Large intestine (tissue), 3 donors: ENCODE measurements at regions not wholly inside any gene's neighbourhood (a gene's known extent, or its start where the extent isn't known, plus 50 kb on each side); places are given as distances from the start of the nearest gene placed in this dataset.

Experiments used
- DNase-seq, 2 donors: peaks; one replicate each; pipeline versions ENCODE4 v3.0.0 to v3.0.0-alpha.2; 2013
- H3K27ac ChIP-seq: one replicate; pipeline ENCODE4 v1.5.1; 2013; ENCODE audit warnings: low read length
- H3K27me3 ChIP-seq: 2 replicates; pipeline ENCODE4 v1.6.1; 2013; ENCODE audit warnings: low read length; ENCODE audit not compliant: control insufficient read depth, insufficient read depth
- H3K36me3 ChIP-seq: 2 replicates; pipeline ENCODE4 v1.6.1; 2013; ENCODE audit warnings: low read length; ENCODE audit not compliant: control insufficient read depth, insufficient read depth
- H3K4me1 ChIP-seq: one replicate; pipeline ENCODE4 v1.6.1; 2013; ENCODE audit warnings: low read length; ENCODE audit not compliant: control insufficient read depth, insufficient read depth
- H3K4me3 ChIP-seq: one replicate; pipeline ENCODE4 v1.5.1; 2013; ENCODE audit warnings: low read length
- H3K9me3 ChIP-seq: one replicate; pipeline ENCODE4 v1.6.1; 2013; ENCODE audit warnings: mild to moderate bottlenecking, low read depth, low read length, moderate library complexity; ENCODE audit not compliant: control insufficient read depth
- WGBS: methylation state at CpG from one replicate; pipeline ENCODE4 v1.1.5; 2013; ENCODE audit warnings: low lambda C conversion rate; ENCODE audit not compliant: insufficient coverage; 5-methylcytosine and 5-hydroxymethylcytosine counted together

DNA sequence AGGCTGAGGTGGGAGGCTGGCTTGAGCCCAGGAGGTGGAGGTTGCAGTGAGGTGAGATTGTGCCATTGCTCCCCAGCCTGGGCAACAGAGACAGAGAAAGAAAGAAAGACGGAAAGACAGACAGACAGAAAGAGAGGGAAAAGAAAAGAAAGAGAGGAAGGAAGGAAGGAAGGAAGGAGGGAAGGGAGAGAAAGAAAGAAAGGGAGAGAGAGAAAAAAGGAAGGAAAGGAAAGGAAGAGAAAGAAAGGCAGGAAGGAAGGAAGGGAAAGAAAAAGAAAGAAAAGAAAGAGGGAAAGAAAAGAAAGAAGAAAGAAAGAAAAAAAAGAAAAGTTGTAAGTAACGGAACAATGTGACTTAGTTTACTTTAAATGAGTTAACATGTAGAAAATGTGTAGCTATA is 260.7 kb upstream of the GRM7 start:
- WGBS = 84% methylated on average over 2 of the region's 2 CpGs
- Histone ChIP-seq H3K4me1 (no peaks in the 10 kb centered on the region), H3K36me3 (no peaks in the 10 kb centered on the region), H3K27me3 (no peaks in the 10 kb centered on the region), H3K27ac (no peak overlapping the region), H3K4me3 (no peak overlapping the region), H3K9me3 (no peaks in the 10 kb centered on the region)
- DNase-seq = no peak

DNA sequence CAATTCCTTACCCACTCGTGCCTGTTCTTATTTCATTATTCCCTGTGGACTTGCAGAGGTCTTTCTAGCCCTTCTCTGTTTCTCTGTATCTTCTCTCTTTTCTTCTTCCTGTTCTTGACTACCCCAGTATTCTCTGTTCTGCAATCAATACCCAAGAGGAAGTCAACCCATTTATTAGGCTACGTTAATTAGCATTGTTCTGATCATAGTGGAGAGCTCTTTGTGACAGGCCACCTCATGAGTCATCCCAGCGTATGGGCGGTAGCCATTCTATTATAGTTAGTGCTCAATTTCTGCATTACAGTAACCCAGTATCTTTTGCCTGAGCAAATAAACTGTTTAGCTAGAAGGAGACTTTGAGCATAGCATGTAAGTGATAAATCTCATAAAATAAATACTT is 259.5 kb upstream of the GRM7 start:
- WGBS = 67% methylated on average over 1 of the region's 4 CpGs
- Histone ChIP-seq H3K9me3 (no peaks in the 10 kb centered on the region), H3K27me3 (no peaks in the 10 kb centered on the region), H3K27ac (no peak overlapping the region), H3K36me3 (no peaks in the 10 kb centered on the region), H3K4me3 (no peak overlapping the region), H3K4me1 (no peaks in the 10 kb centered on the region)
- no peak for DNase-seq

DNA sequence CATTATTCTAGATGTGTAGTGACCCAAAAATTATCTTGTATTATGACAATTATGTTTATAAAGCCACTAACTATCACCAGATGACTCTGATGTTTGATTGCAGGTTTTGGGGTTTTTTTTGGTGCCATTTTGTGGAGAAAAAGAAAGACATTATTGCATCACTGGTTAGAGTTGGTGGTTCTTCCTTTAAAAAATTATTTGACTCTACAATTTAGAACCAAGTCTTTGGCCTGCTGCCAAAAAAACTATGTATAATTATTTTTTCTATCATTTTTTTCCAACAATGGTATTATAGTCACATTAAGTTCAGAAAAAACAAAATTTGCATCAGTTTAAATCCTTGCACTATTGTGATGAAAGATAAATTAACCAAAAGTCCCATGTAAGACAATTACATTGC is 258.6 kb upstream of the GRM7 start:
- Histone ChIP-seq H3K36me3 (no peaks in the 10 kb centered on the region), H3K27ac (no peak overlapping the region), H3K4me3 (no peak overlapping the region), H3K4me1 (no peaks in the 10 kb centered on the region), H3K9me3 (no peaks in the 10 kb centered on the region), H3K27me3 (no peaks in the 10 kb centered on the region)
- no peak for DNase-seq

DNA sequence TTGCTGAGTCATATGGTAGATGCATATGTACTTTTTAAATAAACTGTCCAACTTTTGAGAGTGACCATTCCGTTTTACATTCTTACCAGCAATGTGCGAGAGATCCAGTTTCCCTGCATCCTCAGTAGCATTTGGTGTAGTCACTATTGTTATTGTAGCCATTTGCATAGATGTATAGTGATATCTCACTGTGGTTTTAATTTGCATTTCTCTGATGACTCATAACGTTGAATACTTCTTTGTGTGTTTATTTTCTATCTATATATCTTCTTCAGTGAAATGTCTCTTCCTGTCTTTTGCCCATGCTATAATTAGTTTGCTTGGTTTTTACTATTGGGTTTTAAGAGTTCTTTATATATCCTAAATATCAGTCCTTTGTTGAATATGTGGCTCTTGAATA is 255.7 kb upstream of the GRM7 start:
- DNase-seq = no peak
- Histone ChIP-seq H3K27ac (no peak overlapping the region), H3K36me3 (no peaks in the 10 kb centered on the region), H3K4me3 (no peak overlapping the region), H3K27me3 (no peaks in the 10 kb centered on the region), H3K9me3 (no peaks in the 10 kb centered on the region), H3K4me1 (no peaks in the 10 kb centered on the region)
- 71% methylated on average over 1 of the region's 3 CpGs for WGBS

DNA sequence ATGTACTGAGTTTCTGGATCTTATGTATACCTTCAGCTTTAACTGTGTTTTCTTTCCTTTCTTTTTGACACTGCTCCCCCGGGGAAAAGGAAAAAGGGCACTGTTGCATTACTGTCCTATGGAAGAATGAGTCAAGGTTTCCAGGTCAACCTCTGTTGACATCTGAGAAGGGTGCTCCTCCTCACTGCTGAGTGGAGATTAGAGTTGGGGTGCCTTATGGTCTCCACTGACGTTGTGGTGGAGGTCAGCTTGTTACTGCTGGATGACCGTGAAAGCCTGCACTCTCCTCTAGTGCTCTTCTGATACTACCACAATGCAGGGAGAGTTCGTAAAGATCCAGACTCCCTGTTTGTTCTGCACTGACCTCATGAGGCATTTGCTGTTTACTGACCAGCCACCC is 252.1 kb upstream of the GRM7 start:
- Histone ChIP-seq H3K27me3 (no peaks in the 10 kb centered on the region), H3K9me3 (no peaks in the 10 kb centered on the region), H3K4me1 (no peaks in the 10 kb centered on the region), H3K27ac (no peak overlapping the region), H3K4me3 (no peak overlapping the region), H3K36me3 (no peaks in the 10 kb centered on the region)
- no peak for DNase-seq
- WGBS = no CpG with 5 or more reads among the region's 4 CpGs

DNA sequence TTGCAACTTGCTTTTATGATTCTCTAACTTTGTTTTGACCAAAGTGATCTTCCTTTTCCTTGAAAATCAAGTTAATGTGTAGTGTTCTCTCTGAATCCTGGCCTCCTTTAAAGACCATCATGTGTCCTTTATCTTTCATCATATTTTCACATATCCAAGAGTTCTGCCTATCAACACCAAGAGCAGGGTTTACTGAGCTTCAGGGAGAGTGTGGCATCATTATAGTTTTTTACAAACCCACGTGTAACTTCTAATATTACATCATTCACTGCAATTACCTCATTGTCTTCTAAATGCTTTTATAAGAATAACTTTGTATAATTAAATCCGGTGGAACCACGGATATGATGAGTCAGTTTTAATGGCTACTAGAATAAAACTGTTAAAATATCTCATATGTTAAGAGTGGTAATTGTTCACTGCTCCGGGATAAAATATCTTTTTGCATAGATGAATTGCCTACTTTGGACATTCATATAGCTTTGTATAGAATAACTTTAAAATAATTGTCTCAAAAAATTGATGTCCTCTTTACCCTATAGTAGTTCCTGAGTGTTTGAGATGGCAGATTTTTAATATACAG is 248.8 kb upstream of the GRM7 start:
- H3K9me3 ChIP-seq = no peaks in the 10 kb centered on the region
- DNase-seq = no peak
- H3K4me1 ChIP-seq = no peaks in the 10 kb centered on the region
- H3K36me3 ChIP-seq = no peaks in the 10 kb centered on the region
- H3K4me3 ChIP-seq = no peak overlapping the region
- 92% methylated on average over 2 of the region's 4 CpGs for WGBS
- no peak overlapping the region for H3K27ac ChIP-seq
- H3K27me3 ChIP-seq = no peaks in the 10 kb centered on the region

DNA sequence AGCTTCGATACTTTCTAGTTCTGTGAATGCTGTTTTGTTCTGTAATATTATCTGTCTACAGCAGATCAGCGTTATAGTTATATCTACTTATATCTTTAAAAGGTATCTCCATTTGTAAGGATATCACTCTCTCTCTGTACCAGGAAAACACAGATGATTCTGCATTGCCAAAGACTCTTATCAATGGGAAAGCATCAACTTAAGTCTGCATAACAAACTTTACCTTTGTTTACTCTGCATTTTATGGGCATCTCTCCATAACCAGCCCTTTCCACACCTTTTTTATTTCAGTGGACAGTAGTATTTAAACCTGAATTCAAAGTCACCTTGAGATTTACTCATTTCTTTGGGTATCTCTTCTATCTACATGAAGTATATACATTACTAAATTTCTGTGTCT is 238.7 kb upstream of the GRM7 start:
- no peak overlapping the region for H3K27ac ChIP-seq
- H3K27me3 ChIP-seq = no peaks in the 10 kb centered on the region
- WGBS = 40% methylated on average over 1 of the region's 2 CpGs
- H3K36me3 ChIP-seq = no peaks in the 10 kb centered on the region
- H3K9me3 ChIP-seq = no peaks in the 10 kb centered on the region
- no peak for DNase-seq
- no peaks in the 10 kb centered on the region for H3K4me1 ChIP-seq
- H3K4me3 ChIP-seq = no peak overlapping the region

DNA sequence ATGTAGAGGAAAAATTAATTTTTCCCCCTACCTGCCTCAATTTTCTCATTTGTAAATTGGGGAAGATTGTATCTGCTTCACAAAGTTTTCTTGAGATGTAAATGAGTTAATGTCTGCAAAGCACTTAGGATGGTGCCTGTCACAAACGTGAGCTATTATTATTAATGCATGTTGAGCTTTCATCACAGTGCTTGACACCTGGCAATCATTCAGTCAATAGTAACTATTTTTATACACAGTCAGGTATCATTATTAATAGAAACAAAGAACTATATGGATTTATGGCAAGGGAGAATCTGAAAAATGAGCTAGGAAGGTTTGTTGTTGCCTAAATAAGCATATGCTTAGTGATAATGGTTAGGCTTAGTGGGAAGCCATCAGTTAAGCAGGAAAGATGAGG is 238.2 kb upstream of the GRM7 start:
- no peaks in the 10 kb centered on the region for H3K4me1 ChIP-seq
- H3K4me3 ChIP-seq = no peak overlapping the region
- H3K27ac ChIP-seq = no peak overlapping the region
- WGBS = 60% methylated on average over 1 of the region's 1 CpG
- H3K9me3 ChIP-seq = no peaks in the 10 kb centered on the region
- no peaks in the 10 kb centered on the region for H3K36me3 ChIP-seq
- DNase-seq = no peak
- no peaks in the 10 kb centered on the region for H3K27me3 ChIP-seq

DNA sequence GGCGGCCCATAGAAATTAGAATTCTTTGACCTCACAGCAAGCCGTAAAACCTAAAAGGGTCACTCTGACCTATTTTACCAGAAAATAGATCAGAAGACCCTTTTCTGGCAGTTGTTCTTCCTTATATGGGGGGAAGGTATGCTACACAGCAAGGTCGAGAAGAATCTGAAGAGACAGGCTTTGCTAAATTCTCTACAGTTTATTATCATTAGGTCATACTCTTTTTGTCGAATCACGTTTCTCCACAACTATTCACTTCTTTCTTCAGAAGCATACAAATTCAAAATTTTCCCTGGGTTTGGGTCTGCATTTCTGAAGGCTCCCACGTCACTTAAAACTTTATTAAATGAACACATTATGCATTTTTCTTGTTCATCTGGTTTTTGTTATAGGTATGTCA is 229.5 kb upstream of the GRM7 start:
- Histone ChIP-seq H3K4me1 (no peaks in the 10 kb centered on the region), H3K27me3 (no peaks in the 10 kb centered on the region), H3K36me3 (no peaks in the 10 kb centered on the region), H3K9me3 (no peaks in the 10 kb centered on the region), H3K27ac (no peak overlapping the region), H3K4me3 (no peak overlapping the region)
- DNase-seq = no peak
- WGBS = 82% methylated on average over 4 of the region's 6 CpGs

DNA sequence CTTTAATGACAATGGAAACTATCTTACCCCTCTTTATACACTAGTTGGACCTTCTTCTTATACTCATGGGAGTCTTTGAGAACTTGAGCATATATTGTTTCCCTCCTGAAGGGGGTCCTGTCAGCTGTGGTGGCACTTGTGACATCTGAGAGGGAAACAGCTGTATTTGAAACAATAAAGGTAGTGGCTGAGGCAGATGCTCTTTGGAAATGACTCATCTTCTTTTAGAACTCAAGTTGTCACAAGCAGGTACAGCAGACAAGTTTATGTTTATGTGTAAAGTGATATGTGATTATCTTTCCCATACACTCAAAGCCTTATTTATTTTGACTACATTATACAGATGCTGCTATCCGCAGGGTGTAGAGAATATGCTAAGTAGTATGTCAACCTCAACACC is 220.0 kb upstream of the GRM7 start:
- H3K27ac ChIP-seq = no peak overlapping the region
- H3K9me3 ChIP-seq = no peaks in the 10 kb centered on the region
- no peaks in the 10 kb centered on the region for H3K36me3 ChIP-seq
- no CpG with 5 or more reads among the region's 1 CpG for WGBS
- no peak for DNase-seq
- H3K4me3 ChIP-seq = no peak overlapping the region
- H3K27me3 ChIP-seq = no peaks in the 10 kb centered on the region
- H3K4me1 ChIP-seq = no peaks in the 10 kb centered on the region

DNA sequence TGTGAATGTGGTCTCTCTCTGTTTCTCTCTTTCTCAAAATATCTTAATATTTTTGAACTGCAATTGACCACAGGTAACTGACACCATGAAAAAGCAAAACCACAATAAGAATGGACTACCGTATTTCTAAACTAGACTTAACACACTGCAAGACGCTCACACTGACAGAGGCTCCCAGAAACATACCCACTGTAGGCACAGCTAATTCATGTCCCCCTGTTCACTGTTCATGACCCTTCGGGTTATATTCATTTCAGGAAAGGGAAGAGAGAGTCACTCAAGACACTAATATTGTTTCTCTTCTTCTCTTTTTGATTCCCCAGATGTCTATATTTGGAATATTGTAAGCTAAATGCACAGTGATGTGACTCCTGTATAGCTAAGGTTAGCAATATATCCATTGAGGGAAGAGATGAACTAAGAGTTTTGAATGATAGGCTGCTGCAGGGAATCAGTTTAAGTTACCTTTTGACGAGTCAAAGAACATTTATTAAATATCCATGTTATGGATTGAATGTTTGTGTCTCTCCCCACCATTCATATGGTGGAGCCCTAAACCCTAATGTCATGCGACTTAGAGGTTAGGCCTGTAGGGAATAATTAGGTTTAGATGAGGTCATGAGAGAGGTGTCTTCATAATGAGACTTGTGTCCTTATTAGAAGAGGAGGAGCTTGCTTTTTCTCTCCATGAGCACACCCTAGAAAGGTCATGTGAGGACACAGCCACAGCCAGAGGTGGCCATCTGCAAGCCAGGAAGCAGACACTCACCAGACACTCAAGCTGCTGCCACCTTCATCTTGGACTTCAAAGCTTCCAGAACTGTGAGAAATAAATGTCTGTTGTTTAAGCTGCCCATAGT is 216.6 kb upstream of the GRM7 start:
- no peaks in the 10 kb centered on the region for H3K4me1 ChIP-seq
- 100% methylated on average over 1 of the region's 5 CpGs for WGBS
- no peaks in the 10 kb centered on the region for H3K36me3 ChIP-seq
- no peaks in the 10 kb centered on the region for H3K9me3 ChIP-seq
- DNase-seq = no peak
- H3K27ac ChIP-seq = no peak overlapping the region
- no peaks in the 10 kb centered on the region for H3K27me3 ChIP-seq
- H3K4me3 ChIP-seq = no peak overlapping the region
